IPS-NIHi7 (cell line): ENCODE measurements at regions not wholly inside any gene's neighbourhood (a gene's known extent, or its start where the extent isn't known, plus 50 kb on each side); places are given as distances from the start of the nearest gene placed in this dataset.
"Not testable (repeated sequence)": the region's sequence is repeated elsewhere in the genome, so short reads cannot be mapped to it uniquely, and the experiment has no call there.

Experiments used
- DNase-seq: peaks from one replicate; pipeline ENCODE4 v3.0.0; 2012; ENCODE audit warnings: mixed read lengths; ENCODE audit errors: extremely low spot score

- DNase-seq: no peak
These were observed 70.4 kb downstream of the TDRD15 start for GRCh38 chr2:21194147-21194546.

GRCh38 chr2:21194858-21195271 is 71.1 kb downstream of the TDRD15 start:
- DNase-seq: no peak

DNA sequence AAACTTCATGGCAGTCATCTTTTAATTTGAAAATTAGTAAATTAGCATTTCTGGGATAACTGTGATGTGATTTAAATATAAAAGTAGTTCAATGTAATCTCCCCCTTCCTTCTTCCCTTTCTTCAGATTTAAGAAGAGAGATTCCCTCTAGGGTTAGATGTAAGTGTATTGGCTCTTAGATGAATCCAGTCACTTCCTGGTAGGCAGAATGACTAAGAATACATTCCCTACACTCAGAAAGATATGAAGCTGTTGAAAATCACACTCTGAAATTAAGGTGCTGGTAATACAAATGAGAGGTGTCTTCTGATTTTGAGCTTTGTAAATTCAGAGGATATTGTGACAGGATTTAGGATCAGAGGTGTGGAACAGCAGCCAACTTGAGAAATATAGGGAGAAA is 71.6 kb downstream of the TDRD15 start:
- no peak for DNase-seq

GRCh38 chr2:21198637-21199036 is 74.9 kb downstream of the TDRD15 start:
- no peak for DNase-seq

DNA sequence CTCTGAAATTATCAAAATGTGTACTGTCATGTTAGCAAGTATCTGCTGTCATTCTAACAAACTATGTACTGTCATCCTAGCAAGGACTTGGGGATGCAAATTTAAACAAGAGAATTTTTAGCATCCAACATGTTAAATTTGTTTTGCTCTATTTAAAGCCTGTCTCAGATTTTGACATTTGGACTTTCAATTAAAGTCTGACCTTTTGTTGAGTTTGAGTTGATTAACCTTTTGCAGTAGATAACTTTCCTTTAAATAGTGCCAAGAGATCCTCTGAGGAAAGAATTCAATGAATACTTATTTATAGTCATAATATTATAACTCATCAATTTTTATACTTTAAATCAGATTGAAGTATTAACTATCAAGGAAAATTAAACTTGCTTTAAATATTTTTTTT is 80.2 kb downstream of the TDRD15 start:
- no peak for DNase-seq

- DNase-seq: not testable (repeated sequence)
These were observed 90.3 kb downstream of the TDRD15 start for GRCh38 chr2:21214085-21214484.

GRCh38 chr2:21217442-21217841 is 93.7 kb downstream of the TDRD15 start:
- no peak for DNase-seq

DNA sequence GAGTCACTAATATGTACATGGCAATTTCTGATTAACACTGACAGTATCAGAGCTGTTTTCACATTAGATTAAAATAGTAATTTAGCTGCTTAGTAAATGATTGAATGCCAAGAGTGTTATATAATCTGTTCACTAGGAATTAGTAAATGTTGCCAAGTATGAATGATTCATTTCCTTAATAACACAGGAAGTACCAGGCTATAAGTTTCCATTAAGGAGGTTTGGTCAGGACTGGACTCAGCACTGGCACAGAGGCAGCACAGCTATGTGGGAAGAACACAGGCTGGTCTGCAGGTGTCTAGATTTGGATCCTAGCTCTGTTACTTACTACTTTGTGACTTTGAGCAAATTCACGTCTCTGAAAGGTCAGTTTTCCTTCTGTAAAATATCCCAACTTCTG is 97.2 kb downstream of the TDRD15 start:
- no peak for DNase-seq

DNA sequence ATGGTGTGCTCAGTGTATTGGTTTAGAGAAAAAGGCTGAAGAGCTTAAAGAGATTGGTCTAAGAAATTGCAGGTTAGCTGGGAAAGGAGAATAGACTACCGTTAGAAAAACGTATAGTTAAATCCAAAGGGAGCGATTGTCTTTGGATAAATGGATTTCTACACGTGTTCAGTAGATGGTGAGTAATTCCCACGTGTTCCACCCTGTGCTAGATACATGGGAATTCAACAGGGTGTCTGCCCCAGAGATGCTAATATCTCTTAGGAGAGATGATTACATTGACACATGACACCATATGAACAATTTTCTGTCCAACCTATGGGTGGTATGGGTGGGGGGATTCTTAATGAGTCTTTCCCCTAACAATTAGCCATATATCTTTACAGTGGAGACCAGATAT is 99.8 kb downstream of the TDRD15 start:
- DNase-seq: no peak

GRCh38 chr2:21228041-21228895 is 104.5 kb downstream of the TDRD15 start:
- DNase-seq: peak; percentile 10

- DNase-seq: no peak
These were observed 105.5 kb downstream of the TDRD15 start for GRCh38 chr2:21229302-21229701.

DNA sequence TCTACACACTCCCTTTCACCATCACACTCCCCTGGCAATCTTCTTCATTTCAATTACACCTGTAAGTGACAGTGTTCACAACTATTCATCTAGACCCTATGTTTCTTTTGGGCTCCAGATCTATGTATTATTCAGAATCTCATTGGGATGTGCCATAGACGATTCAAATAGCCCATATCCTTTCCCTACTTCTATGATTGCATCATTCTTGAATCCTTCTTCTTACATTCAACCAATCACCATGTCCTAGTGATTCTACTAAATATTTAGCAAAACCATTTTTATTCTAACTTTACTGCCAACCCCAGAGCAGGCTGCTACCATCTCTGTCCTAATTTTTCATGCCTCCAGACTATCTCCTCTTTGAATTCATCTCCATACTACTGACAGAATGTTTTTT is 106.4 kb downstream of the TDRD15 start:
- no peak for DNase-seq

DNA sequence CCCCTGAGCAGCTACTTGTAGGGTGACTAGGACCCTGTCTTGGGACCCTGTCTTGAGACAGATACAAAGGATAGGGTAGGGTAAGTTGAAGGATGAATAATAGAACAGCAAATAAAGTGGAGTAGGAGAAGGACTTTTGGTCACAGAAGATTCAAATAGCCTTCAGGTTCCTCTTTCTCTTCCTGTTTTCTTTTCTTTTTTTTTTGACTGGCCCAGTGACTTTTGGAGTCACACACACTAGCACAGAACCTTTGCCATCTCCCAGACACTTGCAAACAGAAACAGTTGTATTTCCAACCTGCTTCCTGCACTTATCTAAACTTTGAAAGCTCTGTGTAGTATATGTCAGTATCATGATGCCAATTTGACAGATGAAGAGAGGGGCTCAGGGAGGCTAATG is 108.2 kb downstream of the TDRD15 start:
- DNase-seq: no peak

GRCh38 chr2:21233194-21233593 is 109.4 kb downstream of the TDRD15 start:
- DNase-seq: no peak

GRCh38 chr2:21234001-21234400 is 110.2 kb downstream of the TDRD15 start:
- no peak for DNase-seq

DNA sequence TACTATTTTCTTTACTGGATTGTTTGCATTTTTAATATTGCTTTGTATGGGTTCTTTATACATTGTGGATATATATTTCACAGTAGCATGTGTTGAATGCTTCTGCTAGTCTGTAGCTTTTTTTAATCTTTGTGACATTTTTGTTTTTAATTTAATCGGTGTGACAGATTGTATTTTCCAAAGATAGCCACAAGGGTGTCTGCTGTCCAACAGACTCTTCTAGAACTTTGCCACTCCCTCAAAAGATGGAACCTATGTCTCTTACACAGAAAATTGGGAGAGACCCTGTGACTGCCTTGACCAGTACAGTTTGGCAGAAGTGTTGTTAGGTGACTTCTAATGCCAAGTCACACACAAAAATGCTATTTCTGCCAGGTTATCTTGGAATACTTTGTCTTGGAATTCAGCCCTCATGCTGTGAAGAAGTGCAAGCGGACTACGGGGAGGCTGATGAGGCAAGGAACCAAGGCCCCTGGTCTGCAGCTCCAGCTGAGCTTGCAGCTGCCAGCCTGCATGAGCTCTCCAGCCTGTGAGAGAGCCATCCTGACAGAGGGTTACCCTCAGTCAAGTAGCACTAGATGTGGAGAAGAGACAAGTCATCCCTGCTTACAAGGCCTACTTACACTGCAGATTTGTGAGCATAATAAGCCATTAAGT is 110.8 kb downstream of the TDRD15 start:
- DNase-seq: no peak

DNA sequence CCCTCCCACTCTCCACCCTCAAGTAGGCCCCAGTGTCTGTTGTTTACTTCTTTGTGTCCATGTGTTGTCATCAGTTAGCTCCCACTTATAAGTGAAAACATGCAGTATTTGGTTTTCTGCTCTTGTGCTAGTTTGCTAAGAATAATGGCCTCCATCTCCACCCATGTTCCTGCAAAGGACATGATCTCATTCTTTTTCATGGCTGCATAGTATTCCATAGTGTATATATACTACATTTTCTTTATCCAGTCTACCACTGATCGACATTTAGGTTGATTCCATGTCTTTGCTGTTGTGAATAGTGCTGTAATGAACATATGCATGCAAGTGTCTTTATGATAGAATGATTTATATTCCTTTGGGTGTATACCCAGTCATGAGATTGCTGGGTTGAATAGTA is 116.0 kb downstream of the TDRD15 start:
- DNase-seq: not testable (repeated sequence)

- no peak for DNase-seq
These were observed 120.4 kb downstream of the TDRD15 start for GRCh38 chr2:21244161-21244560.

GRCh38 chr2:21245565-21245964 is 121.8 kb downstream of the TDRD15 start:
- no peak for DNase-seq

- DNase-seq: no peak
These were observed 125.6 kb downstream of the TDRD15 start for GRCh38 chr2:21249367-21249766.

GRCh38 chr2:21250673-21251072 is 126.9 kb downstream of the TDRD15 start:
- no peak for DNase-seq

DNA sequence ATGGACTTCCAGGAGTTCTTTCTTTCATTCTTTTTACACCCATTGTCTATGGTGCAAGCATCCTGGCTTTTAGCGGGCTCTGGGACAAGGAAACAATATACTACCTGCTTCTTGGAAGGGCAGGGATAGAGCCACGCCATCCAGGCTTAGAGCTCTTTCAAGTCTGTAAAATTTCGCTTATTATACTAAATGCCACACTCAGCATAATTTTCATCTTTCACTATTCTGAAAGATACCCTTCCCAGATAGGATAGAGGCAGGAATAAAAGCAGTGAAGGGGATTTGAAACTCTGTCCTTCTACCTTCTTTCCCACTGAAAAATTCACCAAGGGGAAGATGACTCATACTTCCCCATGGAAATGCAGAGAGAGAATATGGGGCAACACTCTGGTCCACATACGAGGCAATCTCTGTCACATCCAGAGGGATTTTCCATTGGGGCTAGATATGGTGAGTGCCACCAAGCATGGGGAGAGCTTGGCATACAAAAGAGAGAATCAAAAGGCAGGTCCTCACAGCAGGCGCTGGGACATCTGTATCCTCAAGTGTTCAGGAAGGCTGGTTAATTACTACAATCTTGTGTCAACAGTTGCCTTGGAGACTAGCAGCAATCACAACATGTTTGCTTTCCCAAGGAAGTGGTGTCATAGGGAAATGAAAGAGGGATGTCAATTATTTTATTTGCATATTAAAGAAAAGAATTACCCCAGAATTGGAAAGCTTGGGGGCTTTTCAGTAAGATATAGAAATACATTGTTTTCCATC is 127.6 kb downstream of the TDRD15 start:
- DNase-seq: no peak
